Astrocyte (in vitro differentiated cells and primary cell): ENCODE measurements at regions not wholly inside any gene's neighbourhood (a gene's known extent, or its start where the extent isn't known, plus 50 kb on each side); places are given as distances from the start of the nearest gene placed in this dataset.
A peak's percentile ranks its signal among the peaks of the same experiment; 100 is the strongest.

Experiments
- DNase-seq: peaks from one replicate; pipeline ENCODE4 v3.0.0-alpha.2; 2010; ENCODE audit warnings: low read depth
- FAIRE-seq: peaks from 2 replicates; lab custom pipeline; 2011; peaks lifted over from hg19 to GRCh38; lab: Jason Lieb, UNC
- H2AFZ ChIP-seq: 2 replicates; pipeline ENCODE4 v1.6.0; 2012; ENCODE audit warnings: low read depth, low read length, inconsistent platforms
- H3K27ac ChIP-seq: 2 replicates; pipeline ENCODE4 v1.5.1; 2011; ENCODE audit warnings: low read depth, low read length, inconsistent platforms
- H3K27me3 ChIP-seq: 2 replicates; pipeline ENCODE4 v1.6.0; 2011; ENCODE audit warnings: low read length, inconsistent platforms; ENCODE audit not compliant: insufficient read depth
- H3K36me3 ChIP-seq: 2 replicates; pipeline ENCODE4 v1.5.1; 2011; ENCODE audit warnings: low read length, inconsistent platforms; ENCODE audit not compliant: insufficient read depth
- H3K4me1 ChIP-seq: 2 replicates; pipeline ENCODE4 v1.5.1; 2011; ENCODE audit warnings: low read length, inconsistent platforms; ENCODE audit not compliant: insufficient read depth
- H3K4me2 ChIP-seq: 2 replicates; pipeline ENCODE4 v1.6.0; 2012; ENCODE audit warnings: low read length, inconsistent platforms
- H3K4me3 ChIP-seq: 2 replicates; pipeline ENCODE4 v1.5.1; 2011; ENCODE audit warnings: low read depth, mild to moderate bottlenecking, low read length, inconsistent platforms; ENCODE audit not compliant: insufficient read depth
- H3K79me2 ChIP-seq: 2 replicates; pipeline ENCODE4 v1.6.0; 2012; ENCODE audit warnings: mild to moderate bottlenecking, low read length, inconsistent platforms; ENCODE audit not compliant: insufficient read depth
- H3K9ac ChIP-seq: 2 replicates; pipeline ENCODE4 v1.6.0; 2012; ENCODE audit warnings: mild to moderate bottlenecking, low read length, inconsistent platforms
- H3K9me3 ChIP-seq: 2 replicates; pipeline ENCODE4 v1.5.1; 2012; ENCODE audit warnings: low read depth, mild to moderate bottlenecking, low read length, inconsistent platforms; ENCODE audit not compliant: insufficient read depth
- H4K20me1 ChIP-seq: 2 replicates; pipeline ENCODE4 v1.6.0; 2012; ENCODE audit warnings: low read length, inconsistent platforms; ENCODE audit not compliant: insufficient read depth
- H3K27ac Mint-ChIP-seq: one replicate; pipeline ENCODE4 v1.8.0; 2021; ENCODE audit warnings: mild to moderate bottlenecking, mixed read lengths; ENCODE audit not compliant: unreplicated experiment
- H3K27me3 Mint-ChIP-seq: one replicate; pipeline ENCODE4 v1.8.0; 2021; ENCODE audit warnings: low read depth, mixed read lengths; ENCODE audit not compliant: unreplicated experiment
- H3K36me3 Mint-ChIP-seq: one replicate; pipeline ENCODE4 v1.8.0; 2021; ENCODE audit warnings: low read depth, mixed read lengths; ENCODE audit not compliant: unreplicated experiment
- H3K4me1 Mint-ChIP-seq: one replicate; pipeline ENCODE4 v1.8.0; 2021; ENCODE audit warnings: low read depth, mixed read lengths; ENCODE audit not compliant: unreplicated experiment
- H3K4me3 Mint-ChIP-seq: one replicate; pipeline ENCODE4 v1.8.0; 2021; ENCODE audit warnings: mild to moderate bottlenecking, moderate library complexity, mixed read lengths; ENCODE audit not compliant: unreplicated experiment
- H3K9me3 Mint-ChIP-seq: one replicate; pipeline ENCODE4 v1.8.0; 2021; ENCODE audit warnings: mild to moderate bottlenecking, mixed read lengths; ENCODE audit not compliant: unreplicated experiment
- EZH2 ChIP-seq: IDR thresholded peaks from 2 replicates; pipeline ENCODE4 v1.6.1; 2012; ENCODE audit warnings: mild to moderate bottlenecking, low read length, inconsistent platforms; ENCODE audit not compliant: insufficient read depth
- TF ChIP-seq, protein P1 (sequence below): IDR thresholded peaks from 2 replicates; pipeline ENCODE4 v1.5.1; 2011; ENCODE audit warnings: low read depth, mild to moderate bottlenecking, inconsistent platforms, low read length, moderate library complexity; ENCODE audit not compliant: insufficient read depth

DNA sequence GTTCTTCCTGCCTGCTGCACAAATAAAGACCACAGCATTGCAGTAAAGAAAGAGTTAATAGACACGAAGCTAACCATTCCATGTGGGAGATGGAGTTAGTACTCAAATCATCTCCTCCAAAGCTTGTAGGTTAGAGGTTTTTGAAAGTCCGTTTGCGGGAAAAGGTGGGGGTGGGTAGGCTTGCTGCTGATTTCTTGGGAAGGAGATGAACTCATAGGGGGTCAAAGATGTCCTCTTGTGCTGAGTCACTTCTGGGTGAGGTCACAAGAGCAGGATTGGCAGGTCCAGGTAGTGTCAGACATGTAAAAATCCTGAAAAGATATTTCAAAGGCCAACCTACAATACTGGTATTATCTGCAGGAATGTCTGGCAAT is 66.4 kb downstream of the PTHLH start:
- Mint-ChIP-seq H3K36me3 (no peaks in the 10 kb centered on the region), H3K27ac (peak overlapping the region; percentile 99), H3K27me3 (no peaks in the 10 kb centered on the region), H3K4me3 (no peak overlapping the region), H3K9me3 (peaks cover 1% of the 10 kb centered on the region), H3K4me1 (peaks cover 57% of the 10 kb centered on the region)
- Histone ChIP-seq H3K79me2 (no peaks in the 10 kb centered on the region), H3K4me1 (no peaks in the 10 kb centered on the region), H3K9me3 (peaks cover 4% of the 10 kb centered on the region), H3K36me3 (no peaks in the 10 kb centered on the region), H3K4me2 (no peak overlapping the region), H3K27me3 (no peaks in the 10 kb centered on the region), H2AFZ (no peak overlapping the region), H4K20me1 (no peaks in the 10 kb centered on the region), H3K27ac (no peak overlapping the region), H3K4me3 (no peak overlapping the region), H3K9ac (no peak overlapping the region)
- TF ChIP-seq EZH2, result no peak
- TF ChIP-seq, protein P1, sequence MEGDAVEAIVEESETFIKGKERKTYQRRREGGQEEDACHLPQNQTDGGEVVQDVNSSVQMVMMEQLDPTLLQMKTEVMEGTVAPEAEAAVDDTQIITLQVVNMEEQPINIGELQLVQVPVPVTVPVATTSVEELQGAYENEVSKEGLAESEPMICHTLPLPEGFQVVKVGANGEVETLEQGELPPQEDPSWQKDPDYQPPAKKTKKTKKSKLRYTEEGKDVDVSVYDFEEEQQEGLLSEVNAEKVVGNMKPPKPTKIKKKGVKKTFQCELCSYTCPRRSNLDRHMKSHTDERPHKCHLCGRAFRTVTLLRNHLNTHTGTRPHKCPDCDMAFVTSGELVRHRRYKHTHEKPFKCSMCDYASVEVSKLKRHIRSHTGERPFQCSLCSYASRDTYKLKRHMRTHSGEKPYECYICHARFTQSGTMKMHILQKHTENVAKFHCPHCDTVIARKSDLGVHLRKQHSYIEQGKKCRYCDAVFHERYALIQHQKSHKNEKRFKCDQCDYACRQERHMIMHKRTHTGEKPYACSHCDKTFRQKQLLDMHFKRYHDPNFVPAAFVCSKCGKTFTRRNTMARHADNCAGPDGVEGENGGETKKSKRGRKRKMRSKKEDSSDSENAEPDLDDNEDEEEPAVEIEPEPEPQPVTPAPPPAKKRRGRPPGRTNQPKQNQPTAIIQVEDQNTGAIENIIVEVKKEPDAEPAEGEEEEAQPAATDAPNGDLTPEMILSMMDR, result no peak
- no peak for FAIRE-seq
- no peak for DNase-seq

DNA sequence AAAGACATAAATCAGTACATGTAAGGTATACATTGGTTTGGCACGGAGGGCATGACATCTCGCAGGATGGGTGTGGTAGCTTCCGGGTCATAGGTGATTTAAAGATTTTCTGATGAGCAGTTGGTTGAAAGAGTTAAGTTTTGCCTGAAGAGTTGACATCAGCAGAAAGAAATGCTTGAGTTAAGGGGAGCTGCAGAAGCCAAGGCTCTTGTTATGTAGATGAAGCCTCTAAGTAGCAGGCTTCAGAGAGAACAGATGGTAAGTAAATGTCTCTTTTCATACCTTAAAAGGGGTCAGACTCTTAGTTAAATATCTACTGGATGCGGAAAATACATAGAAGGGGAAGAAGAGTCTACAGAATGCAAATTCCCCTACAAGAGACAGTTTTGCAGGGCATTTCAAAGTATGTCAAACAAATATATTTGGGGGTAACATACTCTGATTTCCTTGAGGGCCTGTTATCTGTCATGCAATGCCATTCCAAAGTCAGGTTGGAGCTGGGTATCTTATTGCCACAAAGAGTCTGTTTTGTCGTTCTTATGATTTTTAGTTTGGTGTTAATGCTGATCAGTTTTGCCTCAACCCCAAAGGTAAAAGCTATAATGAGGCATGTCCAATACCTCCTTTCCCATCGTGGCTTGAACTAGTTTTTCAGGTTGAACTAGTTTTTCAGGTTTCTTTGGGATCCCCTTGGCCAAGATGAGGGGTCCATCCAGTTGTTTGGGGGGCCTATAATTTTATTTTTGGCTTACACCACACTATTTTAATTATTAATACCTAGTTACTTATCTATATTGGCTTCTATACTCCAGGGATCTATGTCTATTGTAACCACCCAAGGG is 67.0 kb downstream of the PTHLH start:
- Mint-ChIP-seq H3K4me3 (peak overlapping the region; percentile 70), H3K4me1 (peaks cover 59% of the 10 kb centered on the region), H3K9me3 (peaks cover 1% of the 10 kb centered on the region), H3K36me3 (no peaks in the 10 kb centered on the region), H3K27me3 (no peaks in the 10 kb centered on the region), H3K27ac (peak overlapping the region; percentile 99)
- Histone ChIP-seq H2AFZ (no peak overlapping the region), H3K4me1 (no peaks in the 10 kb centered on the region), H3K79me2 (no peaks in the 10 kb centered on the region), H3K27me3 (no peaks in the 10 kb centered on the region), H3K9me3 (peaks cover 4% of the 10 kb centered on the region), H3K9ac (no peak overlapping the region), H4K20me1 (no peaks in the 10 kb centered on the region), H3K4me3 (no peak overlapping the region), H3K27ac (no peak overlapping the region), H3K4me2 (no peak overlapping the region), H3K36me3 (no peaks in the 10 kb centered on the region)
- TF ChIP-seq, protein P1, result no peak
- no peak for FAIRE-seq
- DNase-seq, result no peak

DNA sequence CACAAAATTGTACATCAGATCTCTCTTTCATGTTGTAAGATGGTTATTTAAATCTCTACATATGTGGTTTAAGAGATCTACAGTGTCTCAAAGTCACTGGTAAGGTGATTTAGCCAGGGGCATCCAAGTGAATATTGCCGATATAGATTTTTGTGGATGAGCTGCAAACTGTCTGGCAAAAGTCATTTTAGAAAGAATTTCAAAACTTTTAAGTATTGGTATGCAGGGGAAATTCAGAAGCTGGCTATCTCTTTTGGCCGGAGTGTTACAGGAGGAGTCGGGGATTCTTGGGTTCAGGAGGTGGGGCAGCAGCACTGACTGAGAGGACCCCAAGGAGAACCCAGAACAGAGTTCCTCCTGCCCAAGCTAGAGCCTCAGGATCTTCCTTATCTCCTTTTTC is 69.9 kb downstream of the PTHLH start:
- Mint-ChIP-seq H3K27ac (peak overlapping the region; percentile 91), H3K4me1 (peaks cover 74% of the 10 kb centered on the region), H3K36me3 (no peaks in the 10 kb centered on the region), H3K4me3 (no peak overlapping the region), H3K9me3 (no peaks in the 10 kb centered on the region), H3K27me3 (no peaks in the 10 kb centered on the region)
- H3K79me2 ChIP-seq, result no peaks in the 10 kb centered on the region
- no peaks in the 10 kb centered on the region for H4K20me1 ChIP-seq
- FAIRE-seq (no peak), DNase-seq (no peak)
- no peak overlapping the region for H3K9ac ChIP-seq
- TF ChIP-seq, protein P1, result no peak
- no peak for TF ChIP-seq EZH2
- H3K27ac ChIP-seq, result no peak overlapping the region
- no peaks in the 10 kb centered on the region for H3K27me3 ChIP-seq
- H3K9me3 ChIP-seq, result peaks cover 4% of the 10 kb centered on the region
- peaks cover 7% of the 10 kb centered on the region for H3K4me1 ChIP-seq
- no peak overlapping the region for H3K4me2 ChIP-seq
- no peak overlapping the region for H3K4me3 ChIP-seq
- H3K36me3 ChIP-seq, result no peaks in the 10 kb centered on the region
- no peak overlapping the region for H2AFZ ChIP-seq
